Activated CD4-positive, alpha-beta memory T cell treated with anti-CD3 and anti-CD28 coated beads, Interleukin-2, amount 10 ng/mL, durations not matched to agents 7 days and 5 days (primary cell): ENCODE measurements at regions not wholly inside any gene's neighbourhood (a gene's known extent, or its start where the extent isn't known, plus 50 kb on each side); places are given as distances from the start of the nearest gene placed in this dataset.
"Not testable (repeated sequence)": the region's sequence is repeated elsewhere in the genome, so short reads cannot be mapped to it uniquely, and the experiment has no call there.

Experiments
- CTCF ChIA-PET: fragments of 350-600 bp; sonication (Branson Sonifier 250); formaldehyde crosslinking; loops from one replicate; lab custom pipeline; 2021; ENCODE audit warnings: antibody characterized with exemption, inconsistent platforms; lab: Charles Lee
- POLR2A ChIA-PET: fragments of 350-600 bp; sonication (Branson Sonifier 250); formaldehyde crosslinking; loops from one replicate; lab custom pipeline; 2021; ENCODE audit warnings: antibody characterized with exemption; lab: Charles Lee
- DNase-seq: peaks from one replicate; pipeline ENCODE4 v3.0.0-alpha.2; 2020
- H3K27ac Mint-ChIP-seq: one replicate; pipeline ENCODE4 v1.8.0; 2021; ENCODE audit warnings: mild to moderate bottlenecking, mixed read lengths
- H3K27me3 Mint-ChIP-seq: one replicate; pipeline ENCODE4 v1.8.0; 2021; ENCODE audit warnings: mixed read lengths
- H3K36me3 Mint-ChIP-seq: one replicate; pipeline ENCODE4 v1.8.0; 2021; ENCODE audit warnings: low read depth, mixed read lengths
- H3K4me1 Mint-ChIP-seq: one replicate; pipeline ENCODE4 v1.8.0; 2021; ENCODE audit warnings: mixed read lengths
- H3K4me3 Mint-ChIP-seq: one replicate; pipeline ENCODE4 v1.8.0; 2021; ENCODE audit warnings: mild to moderate bottlenecking, mixed read lengths
- H3K9me3 Mint-ChIP-seq: one replicate; pipeline ENCODE4 v1.8.0; 2021; ENCODE audit warnings: mixed read lengths

DNA sequence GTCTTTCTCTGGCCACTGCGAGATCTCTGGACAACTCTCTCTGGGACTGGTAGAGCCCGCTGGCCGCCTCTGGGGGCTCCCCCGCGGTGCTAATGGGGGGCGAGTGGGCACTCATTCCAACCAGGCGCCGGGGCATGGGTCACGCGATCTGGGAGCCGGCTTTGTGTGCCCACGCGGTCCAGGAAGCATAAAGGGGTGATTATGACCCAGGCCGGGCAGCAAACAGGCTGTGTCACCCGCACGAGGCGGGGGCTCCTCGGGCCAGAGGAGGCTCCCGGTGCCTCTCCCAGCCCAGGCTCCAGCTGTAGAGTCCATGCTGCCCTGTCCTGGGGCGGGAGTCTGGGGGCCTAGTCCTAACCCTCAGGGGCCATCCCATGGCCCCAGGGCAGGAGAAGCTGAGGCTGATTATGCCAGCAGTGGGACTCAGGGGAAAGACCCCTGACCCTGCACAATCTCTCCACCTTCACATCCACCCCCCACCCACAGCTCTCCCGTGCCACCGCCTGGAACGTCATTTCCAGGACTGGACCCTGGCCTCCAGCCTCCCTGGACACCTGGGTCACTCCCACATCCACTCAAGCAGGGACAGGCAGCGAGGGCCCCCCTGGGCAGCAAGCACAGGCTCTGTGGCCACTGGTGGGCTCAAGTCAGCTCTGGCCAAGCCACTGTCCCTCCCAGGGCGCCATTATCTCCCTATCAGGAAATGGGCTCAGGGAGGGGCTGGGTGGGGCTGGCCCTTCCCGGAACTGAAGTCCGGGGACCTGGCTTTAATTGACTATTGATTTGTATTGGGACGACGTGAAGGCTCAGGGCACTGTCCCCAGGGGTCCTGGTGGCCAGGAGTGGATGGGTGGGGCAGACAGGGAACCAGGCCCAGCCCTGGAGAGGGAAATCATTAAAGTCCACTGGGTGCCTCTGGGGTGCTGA lies 50.0 kb downstream of the PTPRS start:
- peaks cover 16% of the 10 kb centered on the region for H3K27me3 Mint-ChIP-seq
- no peak overlapping the region for H3K4me3 Mint-ChIP-seq
- H3K9me3 Mint-ChIP-seq = no peaks in the 10 kb centered on the region
- ChIA-PET POLR2A (no interaction called here), CTCF (no interaction called here)
- DNase-seq = no peak
- H3K27ac Mint-ChIP-seq = no peak overlapping the region
- peaks cover 1% of the 10 kb centered on the region for H3K4me1 Mint-ChIP-seq
- no peaks in the 10 kb centered on the region for H3K36me3 Mint-ChIP-seq

DNA sequence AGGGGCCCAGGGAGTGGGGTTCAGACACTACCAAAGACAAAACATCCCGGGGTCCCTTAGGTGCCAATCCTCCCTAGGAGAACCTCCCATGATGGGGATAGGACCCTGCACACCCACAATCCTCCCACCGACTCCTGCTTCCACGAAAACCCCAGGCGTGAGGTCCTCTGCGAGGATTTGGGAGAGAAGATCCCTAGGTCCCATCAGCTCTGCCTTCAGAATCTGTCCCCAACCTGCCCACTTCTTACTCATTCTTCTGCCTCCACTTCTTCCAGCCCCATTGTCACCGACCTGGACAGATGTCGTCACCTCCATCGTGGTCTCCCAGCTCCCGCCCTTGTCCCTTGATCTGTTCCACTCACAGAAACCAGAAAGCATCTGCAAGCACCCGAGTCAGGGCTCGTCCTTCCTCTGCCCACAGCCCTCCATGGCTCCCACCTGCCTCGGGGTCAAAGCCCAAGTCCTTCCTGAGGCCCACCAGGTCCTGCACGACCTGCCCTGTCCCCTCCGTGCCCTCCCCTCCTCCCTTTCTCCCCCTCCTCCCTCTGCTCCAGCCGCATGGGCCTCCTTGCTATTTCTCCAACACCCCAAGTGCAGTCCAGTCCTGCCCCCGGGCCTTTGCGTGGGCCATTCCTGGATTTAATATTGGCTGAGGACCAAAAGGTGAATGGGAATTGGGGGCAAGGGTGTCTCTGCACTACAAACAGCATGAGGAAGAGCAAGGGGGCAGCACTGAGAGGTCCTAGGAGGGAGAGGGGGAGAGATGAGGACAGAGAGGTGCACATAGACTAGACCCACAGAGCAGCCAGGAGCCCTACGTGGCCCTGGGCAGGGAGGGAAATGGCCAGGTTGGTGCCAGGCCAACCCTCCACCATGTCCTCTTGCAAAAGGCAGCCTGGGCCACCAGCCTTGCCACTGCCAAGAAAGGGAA lies 51.3 kb downstream of the PTPRS start:
- Mint-ChIP-seq H3K4me1 (peaks cover 1% of the 10 kb centered on the region), H3K4me3 (no peak overlapping the region), H3K9me3 (no peaks in the 10 kb centered on the region), H3K27ac (no peak overlapping the region), H3K36me3 (no peaks in the 10 kb centered on the region), H3K27me3 (peaks cover 11% of the 10 kb centered on the region)
- no peak for DNase-seq
- CTCF ChIA-PET = no interaction called here
- POLR2A ChIA-PET = no interaction called here

DNA sequence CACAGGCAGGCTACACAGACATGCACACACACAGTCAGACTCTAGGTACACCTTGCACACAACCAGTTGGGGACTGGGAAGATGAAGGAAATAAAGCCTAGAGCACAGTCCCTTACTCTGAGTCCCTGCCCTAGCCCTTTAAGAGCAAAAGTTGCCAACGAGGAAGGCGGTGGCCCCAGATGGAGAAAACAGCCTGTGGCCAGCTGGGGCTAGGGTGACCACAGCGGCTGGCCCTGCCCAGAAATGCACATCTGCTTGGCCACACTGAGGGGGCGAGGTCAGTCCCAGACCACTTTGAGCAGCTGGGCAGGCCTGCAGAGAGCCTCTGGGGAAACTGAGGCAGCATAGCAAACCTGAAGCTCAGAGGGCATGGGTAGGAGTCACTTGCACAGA lies 52.3 kb downstream of the PTPRS start:
- Mint-ChIP-seq H3K4me3 (no peak overlapping the region), H3K36me3 (no peaks in the 10 kb centered on the region), H3K4me1 (peaks cover 1% of the 10 kb centered on the region), H3K9me3 (no peaks in the 10 kb centered on the region), H3K27ac (no peak overlapping the region), H3K27me3 (peaks cover 11% of the 10 kb centered on the region)
- POLR2A ChIA-PET = no interaction called here
- CTCF ChIA-PET = no interaction called here
- no peak for DNase-seq

DNA sequence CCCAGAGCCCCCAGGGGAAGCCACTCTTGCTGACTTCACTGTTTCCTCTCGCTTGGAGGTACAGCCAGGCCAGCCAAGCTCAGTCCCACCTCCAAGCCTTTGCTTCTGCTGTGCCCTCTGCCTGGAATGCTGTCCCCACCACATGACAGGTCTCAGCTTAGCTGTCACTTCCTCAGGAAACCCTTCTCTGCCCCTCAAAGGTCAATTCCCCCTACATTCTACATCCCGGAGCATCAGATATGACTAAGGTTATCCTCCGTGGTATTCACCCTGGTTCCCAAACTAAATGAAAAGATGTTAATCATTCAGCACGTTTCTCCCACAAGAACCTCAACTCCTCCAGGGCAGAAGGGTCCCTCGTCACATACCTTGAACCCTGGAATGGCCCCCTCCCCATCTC lies 53.5 kb downstream of the PTPRS start:
- no peaks in the 10 kb centered on the region for H3K4me1 Mint-ChIP-seq
- CTCF ChIA-PET = no interaction called here
- no peak overlapping the region for H3K4me3 Mint-ChIP-seq

GRCh38 chr19:5286465-5287029 lies 54.1 kb downstream of the PTPRS start:
- ChIA-PET CTCF (no interaction called here), POLR2A (no interaction called here)
- Mint-ChIP-seq H3K27me3 (peaks cover 2% of the 10 kb centered on the region), H3K27ac (no peak overlapping the region), H3K36me3 (no peaks in the 10 kb centered on the region), H3K4me3 (no peak overlapping the region), H3K4me1 (no peaks in the 10 kb centered on the region), H3K9me3 (no peaks in the 10 kb centered on the region)
- DNase-seq = no peak

More for the DNA sequence above, 53.5 kb downstream of the PTPRS start:
- POLR2A ChIA-PET = no interaction called here
- no peak for DNase-seq
- peaks cover 7% of the 10 kb centered on the region for H3K27me3 Mint-ChIP-seq
- H3K36me3 Mint-ChIP-seq = no peaks in the 10 kb centered on the region
- H3K9me3 Mint-ChIP-seq = no peaks in the 10 kb centered on the region
- H3K27ac Mint-ChIP-seq = no peak overlapping the region

DNA sequence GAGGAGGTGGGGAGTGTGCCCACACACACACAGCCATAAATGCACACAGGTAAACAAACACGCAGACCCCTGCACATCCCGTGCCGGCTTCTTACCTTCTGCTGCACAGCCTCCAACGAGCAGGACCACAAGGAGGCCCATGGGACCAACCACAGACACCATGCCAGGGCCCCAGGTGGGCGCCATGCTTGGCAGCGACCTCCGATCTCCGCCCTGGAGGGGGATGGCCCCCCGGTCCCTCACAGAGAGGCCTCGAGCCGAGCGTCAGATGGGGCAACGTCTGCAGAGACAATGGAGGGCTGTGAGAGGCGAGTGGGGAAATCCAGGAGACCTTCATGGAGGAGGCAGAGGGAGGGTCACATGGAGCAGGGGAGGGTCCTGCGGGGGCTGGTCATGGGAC lies 54.7 kb downstream of the PTPRS start:
- no peak overlapping the region for H3K27ac Mint-ChIP-seq
- no peak overlapping the region for H3K4me3 Mint-ChIP-seq
- H3K36me3 Mint-ChIP-seq = no peaks in the 10 kb centered on the region
- no peaks in the 10 kb centered on the region for H3K9me3 Mint-ChIP-seq
- no peak for DNase-seq
- POLR2A ChIA-PET = no interaction called here
- no peaks in the 10 kb centered on the region for H3K27me3 Mint-ChIP-seq
- H3K4me1 Mint-ChIP-seq = no peaks in the 10 kb centered on the region
- CTCF ChIA-PET = no interaction called here

DNA sequence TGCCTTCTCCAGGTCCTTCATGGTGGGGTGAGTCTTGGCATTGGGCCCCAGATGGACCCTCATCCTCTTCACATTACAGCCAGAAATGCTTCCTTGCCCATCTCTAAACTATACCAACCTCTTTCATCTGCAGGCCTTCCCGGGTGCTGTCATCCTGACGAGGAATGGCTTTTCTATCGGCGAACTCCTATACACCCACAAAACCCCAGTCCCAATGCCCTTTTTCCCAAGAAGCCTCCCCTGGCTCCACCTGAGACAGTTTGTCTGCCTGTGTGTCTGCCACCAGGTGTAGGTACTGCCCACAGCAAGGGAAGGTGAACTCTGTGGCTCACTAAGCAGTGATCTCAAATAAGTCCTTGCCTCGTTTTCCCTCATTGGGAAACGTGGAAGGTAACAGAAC lies 55.3 kb downstream of the PTPRS start:
- no peak overlapping the region for H3K4me3 Mint-ChIP-seq
- POLR2A ChIA-PET = no interaction called here
- no peaks in the 10 kb centered on the region for H3K36me3 Mint-ChIP-seq

GRCh38 chr19:5282901-5283300 lies 57.7 kb downstream of the PTPRS start:
- H3K27me3 Mint-ChIP-seq = no peaks in the 10 kb centered on the region
- no peak overlapping the region for H3K4me3 Mint-ChIP-seq
- H3K9me3 Mint-ChIP-seq = no peaks in the 10 kb centered on the region
- no peak overlapping the region for H3K27ac Mint-ChIP-seq
- ChIA-PET CTCF (no interaction called here), POLR2A (no interaction called here)
- no peak for DNase-seq
- no peaks in the 10 kb centered on the region for H3K4me1 Mint-ChIP-seq
- H3K36me3 Mint-ChIP-seq = no peaks in the 10 kb centered on the region

More for the DNA sequence above, 55.3 kb downstream of the PTPRS start:
- Mint-ChIP-seq H3K27me3 (no peaks in the 10 kb centered on the region), H3K4me1 (no peaks in the 10 kb centered on the region), H3K9me3 (no peaks in the 10 kb centered on the region), H3K27ac (no peak overlapping the region)
- CTCF ChIA-PET = no interaction called here
- no peak for DNase-seq

DNA sequence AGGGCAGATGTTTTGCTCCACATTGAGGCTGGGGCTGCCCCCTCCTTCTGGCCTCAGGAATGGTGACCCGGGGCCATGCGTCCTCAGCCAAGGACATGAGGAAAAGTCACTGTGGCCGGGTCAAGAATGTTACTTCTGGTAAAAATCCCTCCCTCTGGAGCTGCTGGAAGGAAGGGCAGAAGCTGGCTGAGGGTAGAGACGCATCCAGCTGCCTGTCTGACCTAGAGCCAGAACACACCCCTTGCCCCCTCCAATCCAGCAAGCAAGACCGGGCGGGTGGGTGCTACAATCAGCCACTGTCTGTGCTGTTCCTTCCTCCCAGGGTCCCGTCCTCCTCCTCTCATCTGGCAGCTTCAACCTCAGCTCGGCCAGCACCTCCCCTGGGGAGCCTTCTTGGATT lies 59.0 kb downstream of the PTPRS start:
- Mint-ChIP-seq H3K36me3 (no peaks in the 10 kb centered on the region), H3K4me1 (no peaks in the 10 kb centered on the region), H3K4me3 (no peak overlapping the region), H3K9me3 (no peaks in the 10 kb centered on the region), H3K27ac (no peak overlapping the region), H3K27me3 (no peaks in the 10 kb centered on the region)
- ChIA-PET POLR2A (no interaction called here), CTCF (no interaction called here)
- DNase-seq = no peak

- not testable (repeated sequence) for H3K4me1 Mint-ChIP-seq, H3K36me3 Mint-ChIP-seq
Observed at GRCh38 chr19:5275668-5276067, 64.9 kb downstream of the PTPRS start.

DNA sequence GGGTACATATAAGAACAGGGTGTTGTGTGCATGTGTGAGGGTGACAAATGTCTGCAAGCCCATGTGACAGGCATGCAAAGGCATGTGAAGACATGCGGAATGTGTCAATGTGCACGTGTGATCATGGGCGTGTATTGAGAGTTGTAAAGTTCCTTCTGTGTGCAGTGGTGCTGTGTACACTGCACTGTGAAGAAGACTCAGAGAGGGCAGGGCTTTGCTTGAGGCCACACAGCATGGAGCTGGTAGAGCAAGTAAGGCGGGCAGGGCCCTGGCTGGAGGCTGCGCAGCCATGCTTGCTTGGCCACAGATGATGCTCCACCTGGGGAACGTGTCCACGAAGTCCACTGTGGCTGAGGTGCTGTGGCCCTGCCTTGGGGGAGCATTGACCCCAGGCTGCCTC lies 66.8 kb downstream of the PTPRS start:
- H3K27ac Mint-ChIP-seq = no peak overlapping the region
- H3K27me3 Mint-ChIP-seq = no peaks in the 10 kb centered on the region
- H3K36me3 Mint-ChIP-seq = no peaks in the 10 kb centered on the region
- no peak for DNase-seq
- no peaks in the 10 kb centered on the region for H3K9me3 Mint-ChIP-seq
- CTCF ChIA-PET = no interaction called here
- POLR2A ChIA-PET = no interaction called here
- H3K4me3 Mint-ChIP-seq = no peak overlapping the region
- H3K4me1 Mint-ChIP-seq = no peaks in the 10 kb centered on the region

More at GRCh38 chr19:5275668-5276067, 64.9 kb downstream of the PTPRS start:
- H3K27me3 Mint-ChIP-seq, POLR2A ChIA-PET, DNase-seq, H3K9me3 Mint-ChIP-seq, H3K27ac Mint-ChIP-seq, CTCF ChIA-PET, H3K4me3 Mint-ChIP-seq: not testable (repeated sequence)

DNA sequence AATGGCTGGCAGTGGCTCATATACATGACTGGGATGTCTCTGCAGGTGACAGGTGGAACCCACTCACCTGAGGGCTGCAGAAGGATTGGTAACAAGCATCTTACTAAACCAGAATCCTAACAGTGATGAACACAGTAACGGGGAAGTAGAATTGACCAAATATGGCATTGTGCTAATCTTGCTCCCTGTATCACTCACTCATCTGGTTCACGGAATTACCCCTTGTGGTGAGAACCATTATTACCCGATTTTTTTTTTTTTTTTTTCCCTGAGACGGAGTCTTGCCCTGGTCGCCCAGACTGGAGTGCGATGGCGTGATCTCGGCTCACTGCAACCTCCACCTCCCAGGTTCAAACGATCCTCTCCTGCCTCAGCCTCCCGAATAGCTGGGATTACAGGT lies 69.5 kb downstream of the PTPRS start:
- Mint-ChIP-seq H3K27ac (no peak overlapping the region), H3K27me3 (no peaks in the 10 kb centered on the region)
- DNase-seq = no peak

GRCh38 chr19:5269926-5270325 lies 70.7 kb downstream of the PTPRS start:
- H3K9me3 Mint-ChIP-seq = no peaks in the 10 kb centered on the region
- no peak overlapping the region for H3K27ac Mint-ChIP-seq
- no peak for DNase-seq
- no peaks in the 10 kb centered on the region for H3K36me3 Mint-ChIP-seq
- ChIA-PET CTCF (no interaction called here), POLR2A (no interaction called here)
- no peak overlapping the region for H3K4me3 Mint-ChIP-seq
- no peaks in the 10 kb centered on the region for H3K4me1 Mint-ChIP-seq
- H3K27me3 Mint-ChIP-seq = no peaks in the 10 kb centered on the region

More for the DNA sequence above, 69.5 kb downstream of the PTPRS start:
- POLR2A ChIA-PET = no interaction called here
- Mint-ChIP-seq H3K9me3 (no peaks in the 10 kb centered on the region), H3K4me3 (no peak overlapping the region), H3K4me1 (no peaks in the 10 kb centered on the region), H3K36me3 (no peaks in the 10 kb centered on the region)
- CTCF ChIA-PET = interaction anchor here (0.7 kb wide), 1 partner anchor 114 kb away, joined by 3 read pairs; no protein-coding TSS in a partner anchor
